ENCODE measurements at regions not wholly inside any gene's neighbourhood (a gene's known extent, or its start where the extent isn't known, plus 50 kb on each side); places are given as distances from the start of the nearest gene placed in this dataset.

- no peak for TF ChIP-seq CTCF (IDR thresholded peaks at IDR 0.05)
- no peak for TF ChIP-seq POLR2A (IDR thresholded peaks at IDR 0.05)
- WGBS (ENCODE audit: insufficient coverage, low coverage, low lambda C conversion rate, missing lambda C conversion rate): 46% methylated on average over 2 of the region's 2 CpGs
- Histone ChIP-seq H3K4me1 (no peaks in the 10 kb centered on the region), H3K27ac (no peak overlapping the region), H3K36me3 (no peaks in the 10 kb centered on the region), H3K4me3 (no peak overlapping the region), H3K9me3 (no peaks in the 10 kb centered on the region), H3K27me3 (no peaks in the 10 kb centered on the region)
- ATAC-seq: no peak
- DNase-seq: no peak
- intact Hi-C loops (cut with DNase I): no loop called here
These were observed 837.3 kb downstream of the PCDH7 start for GRCh38 chr4:31557437-31557836.

DNA sequence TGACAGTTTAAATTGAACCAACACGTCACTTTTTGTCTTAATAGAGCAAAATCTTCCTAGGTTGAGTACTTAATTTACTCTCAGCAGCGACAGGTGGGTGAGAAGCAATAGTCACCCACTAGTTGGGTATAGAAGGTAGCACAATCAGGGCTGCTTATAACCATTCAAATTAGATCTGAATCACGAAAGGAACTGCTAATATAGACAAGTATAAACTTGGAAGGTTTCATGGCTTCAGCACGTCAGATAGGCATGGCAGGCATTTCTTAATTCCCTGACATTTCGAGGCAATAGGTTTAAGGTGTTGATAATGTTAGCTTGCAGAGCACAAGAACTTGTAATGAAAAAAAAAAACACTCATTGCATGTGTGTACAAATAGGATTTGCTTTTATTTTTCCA, 853.4 kb downstream of the PCDH7 start:
- Histone ChIP-seq H3K36me3 (no peaks in the 10 kb centered on the region), H3K4me1 (no peaks in the 10 kb centered on the region), H3K27me3 (no peaks in the 10 kb centered on the region), H3K27ac (no peak overlapping the region), H3K9me3 (no peaks in the 10 kb centered on the region), H3K4me3 (no peak overlapping the region)
- TF ChIP-seq POLR2A (IDR thresholded peaks at IDR 0.05) (no peak), CTCF (IDR thresholded peaks at IDR 0.05) (no peak)
- intact Hi-C loops (cut with DNase I): no loop called here
- DNase-seq (no peak), ATAC-seq (no peak)
- 27% methylated on average over 5 of the region's 5 CpGs for whole genome bisulfite sequencing (ENCODE audit: insufficient coverage, low coverage, low lambda C conversion rate, missing lambda C conversion rate)

- no peaks in the 10 kb centered on the region for H3K36me3 ChIP-seq
- no peaks in the 10 kb centered on the region for H3K4me1 ChIP-seq
- DNase-seq: no peak
- no peak overlapping the region for H3K27ac ChIP-seq
- H3K9me3 ChIP-seq: no peaks in the 10 kb centered on the region
- no peak overlapping the region for H3K4me3 ChIP-seq
- no peak for ATAC-seq
- H3K27me3 ChIP-seq: no peaks in the 10 kb centered on the region
- intact Hi-C loops (cut with DNase I): no loop called here
- no CpG with 5 or more reads among the region's 2 CpGs for WGBS (ENCODE audit: insufficient coverage, low coverage, low lambda C conversion rate, missing lambda C conversion rate)
- TF ChIP-seq POLR2A (IDR thresholded peaks at IDR 0.05): no peak
- no peak for TF ChIP-seq CTCF (IDR thresholded peaks at IDR 0.05)
These were observed 855.3 kb downstream of the PCDH7 start for GRCh38 chr4:31575504-31575903.

DNA sequence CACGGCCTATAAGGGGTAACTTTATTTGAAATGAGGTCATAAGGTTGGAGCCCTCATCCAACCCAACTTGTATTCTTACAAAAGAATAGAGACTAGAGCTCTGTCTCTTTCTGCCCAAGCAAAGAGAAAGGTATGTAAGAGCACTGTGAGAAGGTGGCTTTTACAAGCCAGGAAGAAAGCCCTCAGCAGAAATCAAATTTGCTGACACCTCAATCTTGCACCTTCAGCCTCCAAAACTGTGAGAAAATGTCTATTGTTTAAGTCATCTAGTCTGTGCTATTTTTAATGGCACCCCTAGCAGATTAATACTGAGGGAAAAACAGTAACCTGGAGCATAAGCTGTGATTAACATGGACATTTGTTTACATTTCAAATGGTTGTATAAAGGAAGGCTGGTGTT, 860.7 kb downstream of the PCDH7 start:
- Histone ChIP-seq H3K36me3 (no peaks in the 10 kb centered on the region), H3K4me1 (no peaks in the 10 kb centered on the region), H3K9me3 (no peaks in the 10 kb centered on the region), H3K27me3 (no peaks in the 10 kb centered on the region), H3K4me3 (no peak overlapping the region), H3K27ac (no peak overlapping the region)
- intact Hi-C loops (cut with DNase I): no loop called here
- TF ChIP-seq POLR2A (IDR thresholded peaks at IDR 0.05) (no peak), CTCF (IDR thresholded peaks at IDR 0.05) (no peak)
- WGBS (ENCODE audit: insufficient coverage, low coverage, low lambda C conversion rate, missing lambda C conversion rate): 55% methylated on average over 1 of the region's 1 CpG
- DNase-seq (no peak), ATAC-seq (no peak)

DNA sequence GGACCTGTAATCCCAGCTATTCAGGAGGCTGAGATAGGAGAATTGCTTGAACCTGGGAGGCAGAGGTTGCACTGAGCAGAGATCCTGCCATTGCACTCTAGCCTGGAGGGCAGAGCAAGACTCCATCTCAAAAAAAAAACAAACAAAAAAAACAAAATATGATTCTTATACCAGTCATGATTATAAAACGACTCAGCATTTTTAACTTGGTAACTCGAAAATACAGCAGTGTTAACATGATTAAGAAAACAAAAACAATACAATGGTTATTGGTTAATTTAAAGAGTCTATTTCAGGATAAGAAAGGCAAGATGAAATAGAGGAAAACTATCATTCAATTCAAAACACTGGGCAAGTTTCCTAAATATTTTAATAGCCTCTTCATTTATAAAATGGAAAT, 865.3 kb downstream of the PCDH7 start:
- TF ChIP-seq CTCF (IDR thresholded peaks at IDR 0.05) (no peak), POLR2A (IDR thresholded peaks at IDR 0.05) (no peak)
- Histone ChIP-seq H3K27me3 (no peaks in the 10 kb centered on the region), H3K36me3 (no peaks in the 10 kb centered on the region), H3K4me1 (no peaks in the 10 kb centered on the region), H3K9me3 (no peaks in the 10 kb centered on the region), H3K27ac (no peak overlapping the region), H3K4me3 (no peak overlapping the region)
- intact Hi-C loops (cut with DNase I): no loop called here
- ATAC-seq: no peak
- WGBS (ENCODE audit: insufficient coverage, low coverage, low lambda C conversion rate, missing lambda C conversion rate): 27% methylated on average over 2 of the region's 2 CpGs
- no peak for DNase-seq

Data from right lobe of liver (tissue), 6 donors.